Omental fat pad (tissue), 3 donors: ENCODE measurements at regions not wholly inside any gene's neighbourhood (a gene's known extent, or its start where the extent isn't known, plus 50 kb on each side); places are given as distances from the start of the nearest gene placed in this dataset.

Experiments
- ATAC-seq: fragments of 150-250 bp; one replicate; pipeline ENCODE4 v1.9.1; 2016; ENCODE audit warnings: mild to moderate bottlenecking, moderate library complexity; ENCODE audit not compliant: low FRiP score
- DNase-seq: peaks from one replicate; pipeline ENCODE4 v3.0.0-alpha.2; 2019; ENCODE audit warnings: low spot score
- TF ChIP-seq, protein P1 (sequence below), 3 donors: fragments of 450-650 bp; IDR thresholded peaks; one replicate each; pipeline ENCODE4 v1.5.1; 2016 to 2017; ENCODE audit warnings: antibody characterized with exemption in 3 of 3, mild to moderate bottlenecking in 3 of 3, moderate library complexity in 2 of 3

DNA sequence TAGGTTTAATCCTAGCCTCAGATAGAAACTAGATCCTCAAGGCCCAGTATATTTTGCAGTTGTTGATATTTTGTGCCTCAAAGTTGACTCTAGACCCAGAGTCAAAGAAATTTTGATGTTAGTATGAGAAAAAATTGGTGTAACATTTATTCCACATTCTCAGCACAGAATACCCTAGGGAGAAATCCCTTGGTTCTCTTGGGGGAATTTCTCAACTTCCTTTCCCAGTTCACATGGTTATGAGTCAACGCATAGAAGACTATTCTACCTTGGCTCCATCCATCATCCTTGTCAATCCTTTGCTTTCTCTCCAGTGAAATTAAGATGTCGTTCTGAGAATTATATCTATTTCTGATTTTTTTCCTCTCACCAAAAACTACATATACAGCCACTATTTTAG is 145.3 kb downstream of the POSTN start:
- no peak for ATAC-seq
- TF ChIP-seq, protein P1, sequence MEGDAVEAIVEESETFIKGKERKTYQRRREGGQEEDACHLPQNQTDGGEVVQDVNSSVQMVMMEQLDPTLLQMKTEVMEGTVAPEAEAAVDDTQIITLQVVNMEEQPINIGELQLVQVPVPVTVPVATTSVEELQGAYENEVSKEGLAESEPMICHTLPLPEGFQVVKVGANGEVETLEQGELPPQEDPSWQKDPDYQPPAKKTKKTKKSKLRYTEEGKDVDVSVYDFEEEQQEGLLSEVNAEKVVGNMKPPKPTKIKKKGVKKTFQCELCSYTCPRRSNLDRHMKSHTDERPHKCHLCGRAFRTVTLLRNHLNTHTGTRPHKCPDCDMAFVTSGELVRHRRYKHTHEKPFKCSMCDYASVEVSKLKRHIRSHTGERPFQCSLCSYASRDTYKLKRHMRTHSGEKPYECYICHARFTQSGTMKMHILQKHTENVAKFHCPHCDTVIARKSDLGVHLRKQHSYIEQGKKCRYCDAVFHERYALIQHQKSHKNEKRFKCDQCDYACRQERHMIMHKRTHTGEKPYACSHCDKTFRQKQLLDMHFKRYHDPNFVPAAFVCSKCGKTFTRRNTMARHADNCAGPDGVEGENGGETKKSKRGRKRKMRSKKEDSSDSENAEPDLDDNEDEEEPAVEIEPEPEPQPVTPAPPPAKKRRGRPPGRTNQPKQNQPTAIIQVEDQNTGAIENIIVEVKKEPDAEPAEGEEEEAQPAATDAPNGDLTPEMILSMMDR (IDR thresholded peaks at IDR 0.05) = no peak
- DNase-seq = no peak

DNA sequence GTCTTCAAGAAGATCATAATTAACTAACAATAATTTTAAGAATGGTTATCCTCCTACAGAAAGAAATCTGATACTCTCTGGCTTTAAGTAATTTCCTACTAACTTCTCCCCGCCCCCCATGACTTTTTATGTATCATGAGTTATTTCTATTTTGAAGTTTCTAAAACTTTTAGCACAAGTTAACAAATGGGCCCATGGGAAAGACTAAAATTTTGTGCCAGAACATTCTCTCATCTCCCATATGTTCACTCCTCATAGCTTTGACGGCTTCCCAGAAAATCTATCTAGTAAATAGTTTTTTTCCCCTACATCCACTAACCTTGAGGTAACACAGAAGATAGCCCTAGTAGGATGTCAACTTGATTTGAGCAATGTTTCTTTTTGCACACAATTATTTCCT is 148.3 kb downstream of the POSTN start:
- DNase-seq = no peak
- no peak for ATAC-seq
- TF ChIP-seq, protein P1 (IDR thresholded peaks at IDR 0.05) = no peak

DNA sequence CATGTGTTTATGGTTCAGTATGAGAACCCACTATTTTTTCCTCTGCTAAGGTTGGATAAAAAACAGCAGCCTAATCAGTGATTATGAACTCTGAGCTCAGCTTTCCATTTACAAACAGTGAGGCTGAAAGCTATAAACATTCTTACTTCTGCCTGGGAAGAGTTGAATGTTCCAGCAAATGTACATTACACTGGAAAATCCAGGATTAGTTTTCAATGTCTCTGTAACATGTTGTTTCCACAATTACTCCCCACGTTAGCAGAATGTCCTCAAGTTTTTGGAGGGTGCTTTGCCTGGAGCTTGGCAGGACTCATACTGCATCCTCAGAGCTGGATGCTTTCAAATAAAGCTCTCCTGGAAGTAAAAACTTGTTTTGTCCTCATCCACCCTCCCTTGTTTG is 150.4 kb downstream of the POSTN start:
- TF ChIP-seq, protein P1 (IDR thresholded peaks at IDR 0.05) = no peak
- ATAC-seq = no peak
- DNase-seq = no peak

DNA sequence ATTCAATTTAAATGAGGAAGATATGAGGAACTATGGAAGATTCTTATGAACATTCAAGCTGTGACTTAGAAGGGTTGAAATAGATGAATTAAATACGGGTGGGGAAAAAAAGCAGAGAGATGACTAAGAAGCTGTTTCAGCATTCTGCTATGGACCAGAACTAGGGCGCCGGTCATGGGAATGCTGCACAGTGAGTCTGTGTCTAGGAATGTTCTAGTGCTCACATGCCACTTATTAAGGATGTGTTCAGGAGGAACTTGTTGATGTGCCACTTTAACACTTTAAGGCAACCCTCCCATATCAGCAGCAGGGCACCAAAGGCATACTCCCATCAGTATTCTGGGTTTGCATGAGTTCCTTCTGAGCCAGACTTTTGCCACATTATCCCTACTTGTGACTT is 152.1 kb downstream of the POSTN start:
- DNase-seq = no peak
- TF ChIP-seq, protein P1 (IDR thresholded peaks at IDR 0.05) = no peak
- ATAC-seq = no peak

DNA sequence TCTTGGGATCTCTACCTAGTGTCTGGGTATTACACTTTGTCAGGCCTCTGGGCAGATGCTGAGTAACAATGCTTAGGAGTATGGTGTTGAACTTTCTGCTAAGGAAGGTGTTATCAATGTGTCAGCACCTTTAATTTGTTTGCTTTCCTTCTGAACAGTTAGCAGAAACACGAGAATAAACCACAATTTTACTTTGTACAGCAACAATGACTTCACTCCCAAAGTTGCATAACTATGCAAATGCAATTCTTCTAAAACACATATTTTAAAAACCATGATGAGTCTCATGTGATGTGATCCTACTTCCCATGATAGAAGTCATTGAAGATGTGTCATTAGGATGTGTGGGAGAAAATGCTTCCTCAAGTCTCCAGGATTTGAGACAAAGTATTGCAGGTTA is 155.0 kb downstream of the POSTN start:
- TF ChIP-seq, protein P1 (IDR thresholded peaks at IDR 0.05) = no peak
- no peak for ATAC-seq
- DNase-seq = no peak

DNA sequence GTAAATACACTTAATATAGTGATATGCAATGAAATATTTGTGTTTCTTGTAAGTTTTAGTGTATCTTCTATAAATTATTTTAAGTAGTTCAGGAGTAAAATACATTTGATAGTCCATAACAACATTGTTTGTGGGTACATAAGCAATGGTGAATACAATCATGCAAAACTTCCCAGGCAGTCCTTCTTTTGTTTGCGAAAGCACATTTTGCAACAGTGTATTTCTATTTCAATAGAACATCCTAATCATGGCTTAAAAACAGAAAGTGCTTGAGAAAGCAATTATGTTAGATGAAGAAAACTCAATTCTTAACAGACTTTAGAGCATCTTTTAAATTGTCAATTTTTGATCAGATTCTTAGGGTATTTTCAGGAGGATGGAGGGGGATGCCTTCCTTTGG is 155.6 kb downstream of the POSTN start:
- ATAC-seq (no peak), DNase-seq (no peak)
- TF ChIP-seq, protein P1 (IDR thresholded peaks at IDR 0.05) = no peak

DNA sequence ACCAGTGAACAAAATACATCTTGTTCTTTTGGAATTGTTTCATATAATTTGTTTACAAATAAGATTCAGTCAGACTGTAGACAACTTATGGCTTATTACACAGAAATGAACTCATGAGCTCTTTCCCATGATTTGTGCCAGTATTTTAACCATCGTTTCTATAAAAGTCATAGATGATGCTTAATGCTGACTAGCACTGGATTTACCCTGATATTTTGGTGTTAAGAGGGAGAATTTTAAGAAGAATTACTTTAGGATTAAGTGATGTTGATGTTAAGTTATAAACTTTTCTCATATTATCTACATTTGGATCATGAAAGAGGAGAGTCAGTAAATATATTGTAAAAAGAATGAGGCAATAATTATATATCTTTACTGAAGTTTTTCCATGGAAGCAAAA is 162.7 kb downstream of the POSTN start:
- ATAC-seq = no peak
- DNase-seq = no peak
- TF ChIP-seq, protein P1 (IDR thresholded peaks at IDR 0.05) = no peak
